ENCODE measurements at regions not wholly inside any gene's neighbourhood (a gene's known extent, or its start where the extent isn't known, plus 50 kb on each side); places are given as distances from the start of the nearest gene placed in this dataset.
"Not testable (repeated sequence)": the region's sequence is repeated elsewhere in the genome, so short reads cannot be mapped to it uniquely, and the experiment has no call there.

- DNase-seq = no peak
- intact Hi-C loops (cut with DNase I) = no loop called here
Measured at GRCh38 chr7:20466543-20467021, 135.9 kb downstream of the ITGB8 start.

GRCh38 chr7:20470082-20470481 lies 139.4 kb downstream of the ITGB8 start:
- no peak for DNase-seq
- intact Hi-C loops (cut with DNase I) = no loop called here

DNA sequence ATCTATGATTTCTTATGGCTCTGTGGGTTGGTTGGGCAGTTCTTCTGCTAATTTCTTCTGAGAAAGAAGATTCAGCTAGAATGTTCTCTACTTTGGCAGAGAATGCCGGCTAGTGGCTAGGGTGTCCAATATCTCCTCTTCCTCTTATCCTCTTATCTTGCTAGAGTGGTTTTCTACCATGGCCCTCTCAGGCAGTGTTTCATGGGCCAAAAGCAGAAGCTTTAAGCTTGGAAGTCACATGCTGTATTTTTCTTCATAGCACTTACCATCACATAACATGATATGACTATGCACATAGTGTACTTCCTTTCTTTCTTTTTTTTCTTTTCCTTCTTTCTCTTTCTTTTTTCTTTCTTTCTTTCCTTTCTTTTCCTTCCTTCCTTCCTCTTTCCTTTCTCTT lies 140.0 kb downstream of the ITGB8 start:
- intact Hi-C loops (cut with DNase I) = no loop called here
- no peak for DNase-seq

DNA sequence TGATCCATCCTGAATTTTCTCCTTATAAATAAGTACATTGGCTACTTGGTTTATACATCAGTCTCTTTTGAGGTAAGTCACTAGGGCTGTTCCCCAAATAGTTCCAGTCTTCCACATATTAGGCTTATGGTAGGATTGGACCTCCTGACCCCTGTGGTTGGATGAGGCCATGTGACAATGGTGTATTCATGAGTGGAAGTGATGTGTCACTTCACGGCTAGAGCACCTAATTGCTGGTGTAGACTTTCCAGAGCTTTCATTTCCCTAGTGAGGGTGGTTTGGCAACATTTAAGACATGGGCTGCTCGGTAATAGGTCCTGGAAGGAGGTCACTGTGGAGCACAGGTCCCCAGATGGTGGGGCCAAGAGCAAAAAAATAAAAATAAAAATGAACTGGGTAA lies 141.2 kb upstream of the ABCB5 start:
- intact Hi-C loops (cut with DNase I) = no loop called here
- no peak for DNase-seq

DNA sequence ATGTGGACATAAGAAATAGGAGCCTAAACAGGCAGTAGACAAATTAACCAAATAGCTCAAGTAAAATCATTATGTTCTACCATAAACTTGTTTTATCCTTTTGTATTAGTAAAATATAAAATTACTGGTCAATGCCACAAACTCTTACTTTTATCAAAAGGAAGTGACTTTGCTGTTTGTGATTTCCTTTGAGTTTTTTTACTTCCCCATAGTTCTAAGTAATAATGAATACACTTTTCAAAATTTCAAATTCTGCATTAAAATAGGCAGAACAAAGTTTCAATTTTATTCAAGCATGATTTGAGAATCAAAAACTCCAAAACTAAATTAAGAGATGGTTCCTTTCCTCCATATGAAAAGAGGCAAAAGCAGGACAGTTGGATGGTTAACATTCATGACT lies 139.7 kb upstream of the ABCB5 start:
- intact Hi-C loops (cut with DNase I) = no loop called here
- no peak for DNase-seq

- intact Hi-C loops (cut with DNase I) = no loop called here
- DNase-seq = no peak
Measured at GRCh38 chr7:20477067-20477466, 138.4 kb upstream of the ABCB5 start.

DNA sequence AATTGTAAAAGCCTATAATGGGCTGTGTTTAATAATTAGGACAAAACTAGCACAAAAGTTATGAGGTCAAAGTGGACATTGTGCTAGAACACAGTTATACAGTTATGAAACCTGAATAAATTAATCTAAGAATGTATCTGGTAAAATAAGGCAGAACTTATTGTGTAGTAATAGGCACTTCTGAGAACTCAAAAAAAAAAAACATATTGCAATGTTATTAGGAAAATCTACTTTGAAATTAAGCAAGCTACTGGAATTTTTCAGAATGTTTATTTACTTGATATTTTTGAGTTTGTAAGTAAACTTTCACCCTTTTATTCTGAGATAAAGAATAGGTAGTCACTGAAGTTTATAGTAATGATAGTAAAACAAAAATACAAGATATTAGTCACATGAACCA lies 135.8 kb upstream of the ABCB5 start:
- intact Hi-C loops (cut with DNase I) = no loop called here
- no peak for DNase-seq

DNA sequence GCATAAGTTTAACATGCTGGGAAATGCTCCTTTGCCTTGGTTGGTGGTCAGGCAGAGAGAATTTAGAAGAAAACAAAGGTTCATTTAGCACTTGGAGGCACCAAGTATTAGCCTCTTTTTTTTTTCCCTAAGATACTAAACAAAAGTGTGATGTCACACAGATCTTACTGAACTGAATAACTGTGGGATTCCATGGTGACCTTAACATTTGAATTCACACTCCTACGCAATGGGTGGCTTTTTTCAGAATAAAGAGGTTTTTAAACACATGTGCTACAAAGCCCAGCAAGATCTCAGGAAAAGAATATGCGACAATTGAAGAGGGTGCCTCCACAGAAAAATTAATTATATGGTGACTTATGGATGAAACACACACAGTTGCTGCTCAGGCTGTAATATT lies 133.4 kb upstream of the ABCB5 start:
- intact Hi-C loops (cut with DNase I) = no loop called here

DNA sequence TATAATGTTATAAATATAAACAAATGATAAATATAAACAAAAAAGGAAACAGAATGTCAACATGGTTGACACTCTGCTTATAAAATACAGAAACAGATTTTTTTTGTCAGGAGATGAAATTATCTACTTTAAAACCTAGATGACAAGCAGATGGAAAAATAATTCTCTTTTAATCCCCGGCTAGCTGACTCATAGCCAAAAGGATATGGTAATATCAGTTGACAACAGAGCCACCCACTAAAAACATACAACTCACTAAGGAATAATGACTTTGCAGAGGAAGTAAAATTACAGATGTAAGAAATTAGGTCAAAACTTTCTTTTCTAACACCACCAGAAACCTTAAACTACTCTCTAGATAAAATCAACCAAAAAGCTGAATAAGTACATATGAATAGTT lies 131.1 kb upstream of the ABCB5 start:
- intact Hi-C loops (cut with DNase I) = no loop called here
- DNase-seq = no peak

More for the DNA sequence above, 133.4 kb upstream of the ABCB5 start:
- no peak for DNase-seq

DNA sequence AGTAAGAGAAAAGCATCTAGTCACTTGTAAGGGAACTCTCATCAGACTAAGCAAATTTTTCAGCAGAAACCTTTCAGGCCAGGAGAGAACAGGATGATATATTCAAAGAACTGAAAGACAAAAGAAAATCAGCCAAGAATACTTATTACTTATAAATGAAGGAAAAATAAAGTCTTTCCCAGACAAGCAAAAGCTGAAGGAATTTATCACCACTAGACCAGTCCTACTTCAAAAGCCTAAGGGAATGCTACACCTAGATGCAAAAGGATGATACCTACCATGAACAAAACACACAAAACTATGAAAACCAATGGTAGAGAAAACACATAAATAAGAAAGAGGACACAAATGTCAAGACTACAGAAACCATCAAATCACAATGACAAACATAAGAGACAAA lies 126.6 kb upstream of the ABCB5 start:
- intact Hi-C loops (cut with DNase I) = no loop called here
- DNase-seq = no peak

DNA sequence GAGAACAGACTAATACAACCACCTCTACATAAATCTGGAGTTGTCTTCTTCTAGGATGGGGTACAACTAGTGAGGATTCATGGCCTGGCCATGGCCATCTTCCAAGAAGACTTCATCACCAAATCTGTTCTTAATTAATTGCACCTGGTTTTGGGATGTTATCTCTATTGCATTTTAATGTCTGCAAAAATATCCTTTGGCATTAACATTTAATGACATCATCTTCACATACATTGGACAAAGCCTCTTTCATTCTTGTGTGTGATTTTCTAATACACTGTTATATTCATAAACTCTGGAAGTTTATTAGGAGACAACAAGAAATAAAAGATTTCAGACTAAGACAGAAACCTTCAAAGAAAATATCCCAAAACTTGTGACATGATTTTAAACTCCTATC lies 124.2 kb upstream of the ABCB5 start:
- no peak for DNase-seq
- intact Hi-C loops (cut with DNase I) = no loop called here

- intact Hi-C loops (cut with DNase I) = no loop called here
Measured at GRCh38 chr7:20494566-20494965, 120.9 kb upstream of the ABCB5 start.

GRCh38 chr7:20501473-20501872 lies 114.0 kb upstream of the ABCB5 start:
- DNase-seq; intact Hi-C loops (cut with DNase I): not testable (repeated sequence)

More at GRCh38 chr7:20494566-20494965, 120.9 kb upstream of the ABCB5 start:
- no peak for DNase-seq

- intact Hi-C loops (cut with DNase I) = no loop called here
- no peak for DNase-seq
Measured at GRCh38 chr7:20503278-20503950, 112.1 kb upstream of the ABCB5 start.

DNA sequence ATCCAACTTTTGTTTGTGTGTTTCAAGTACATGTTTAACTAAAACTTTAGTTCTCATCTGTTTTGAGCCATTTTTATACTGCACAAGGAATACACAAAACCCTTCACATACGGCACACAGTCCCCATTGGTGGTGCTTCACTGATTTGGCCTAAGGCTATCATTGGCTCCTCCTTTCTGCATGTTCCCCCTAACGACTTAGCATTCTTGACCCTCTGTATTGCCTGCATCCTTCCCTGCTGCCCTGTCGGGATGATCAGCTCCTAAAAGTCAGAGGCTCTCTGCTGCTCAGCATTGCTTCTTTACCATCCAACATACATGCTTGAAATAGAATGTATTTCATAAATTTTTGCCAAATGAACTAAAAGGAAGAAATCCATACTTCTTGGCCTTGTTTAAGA lies 111.4 kb upstream of the ABCB5 start:
- no peak for DNase-seq
- intact Hi-C loops (cut with DNase I) = no loop called here

DNA sequence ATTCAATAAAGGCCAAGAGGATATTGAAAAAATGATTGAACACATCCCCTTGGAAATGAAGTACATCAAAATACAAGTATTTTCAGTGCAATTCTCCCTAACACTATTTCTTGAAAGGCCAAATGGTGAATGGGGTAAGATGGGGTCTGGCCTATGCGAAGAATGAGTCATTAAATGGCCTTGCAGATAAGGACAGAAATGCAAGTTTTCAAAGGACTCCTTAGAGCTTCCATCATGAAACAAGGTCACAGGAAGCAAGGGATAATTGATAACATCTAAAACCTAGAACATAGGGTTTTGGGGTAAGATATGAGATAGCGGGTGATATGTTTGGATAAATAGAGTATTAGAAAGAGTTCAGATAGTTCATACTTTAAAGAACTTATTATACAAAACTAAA lies 109.3 kb upstream of the ABCB5 start:
- DNase-seq = no peak
- intact Hi-C loops (cut with DNase I) = no loop called here

DNA sequence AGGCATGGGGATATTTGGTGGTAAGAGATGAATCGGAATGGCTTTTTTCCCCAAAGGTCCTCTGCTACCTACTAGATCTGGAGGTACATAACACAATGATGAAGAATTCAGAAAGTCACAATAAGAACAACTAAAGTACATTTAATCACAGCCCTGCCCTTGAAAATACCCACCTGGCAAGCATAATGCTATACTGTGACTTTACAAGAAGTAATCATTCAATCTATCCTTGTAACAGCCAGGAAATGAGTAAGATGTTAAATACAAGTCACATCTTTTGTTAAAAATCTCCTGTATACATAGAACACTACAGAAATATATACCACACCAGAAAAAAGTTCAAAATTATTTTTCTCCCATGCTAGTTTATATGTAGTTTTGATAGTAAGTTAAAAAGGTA lies 108.3 kb upstream of the ABCB5 start:
- intact Hi-C loops (cut with DNase I) = no loop called here
- DNase-seq = no peak

DNA sequence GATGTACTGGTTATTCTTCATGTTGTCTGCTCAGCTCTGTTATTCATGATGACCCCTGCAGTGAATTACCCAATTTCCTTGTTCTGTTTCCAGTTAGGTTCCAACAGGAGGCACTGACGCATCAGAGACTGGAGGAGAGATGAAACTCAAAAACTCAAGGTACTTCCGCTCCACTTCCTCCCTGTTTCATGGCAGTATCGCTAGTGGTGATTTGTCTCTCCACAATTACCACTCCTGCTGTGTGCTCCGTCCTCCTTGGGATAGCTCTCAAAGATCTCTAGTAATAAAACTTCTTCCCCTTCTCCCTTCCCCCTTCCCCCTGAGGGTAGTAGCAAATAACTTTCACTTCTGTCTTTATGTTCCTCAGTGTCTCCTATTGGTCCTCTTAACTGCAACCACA lies 107.4 kb upstream of the ABCB5 start:
- intact Hi-C loops (cut with DNase I) = no loop called here
- no peak for DNase-seq

DNA sequence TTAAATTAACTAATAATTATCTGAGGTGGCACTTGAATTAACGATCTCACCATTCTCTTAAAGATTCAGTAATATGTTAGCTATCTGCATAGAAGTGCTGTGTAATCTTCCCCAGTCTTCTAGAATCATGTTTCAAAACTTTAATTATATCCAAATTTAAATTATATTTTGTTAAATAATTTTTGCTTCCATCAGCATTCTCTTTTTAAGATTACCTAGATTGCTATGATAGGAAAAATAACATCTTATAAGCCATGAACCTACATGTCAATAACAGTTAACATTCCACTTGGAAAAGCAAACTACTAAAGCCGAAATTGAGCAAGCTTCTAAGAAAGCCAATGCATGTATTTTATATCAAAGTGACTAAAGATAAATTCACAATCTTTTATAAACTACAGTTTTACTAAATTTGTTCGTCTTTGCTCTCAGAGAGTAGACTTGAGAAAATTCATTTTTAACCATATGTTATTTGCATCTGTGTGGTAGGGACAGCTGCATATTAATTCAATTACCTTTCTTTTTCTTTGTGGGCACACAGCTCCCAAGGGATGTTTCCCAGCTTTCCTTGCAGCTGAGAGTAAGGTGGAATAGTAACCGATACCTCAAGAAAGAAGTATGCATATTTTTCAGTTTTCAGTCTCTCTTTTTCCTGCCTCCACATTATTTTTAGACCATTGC lies 105.4 kb upstream of the ABCB5 start:
- intact Hi-C loops (cut with DNase I) = no loop called here
- DNase-seq = no peak

- DNase-seq = no peak
- intact Hi-C loops (cut with DNase I) = no loop called here
Measured at GRCh38 chr7:20510573-20510900, 104.9 kb upstream of the ABCB5 start.

DNA sequence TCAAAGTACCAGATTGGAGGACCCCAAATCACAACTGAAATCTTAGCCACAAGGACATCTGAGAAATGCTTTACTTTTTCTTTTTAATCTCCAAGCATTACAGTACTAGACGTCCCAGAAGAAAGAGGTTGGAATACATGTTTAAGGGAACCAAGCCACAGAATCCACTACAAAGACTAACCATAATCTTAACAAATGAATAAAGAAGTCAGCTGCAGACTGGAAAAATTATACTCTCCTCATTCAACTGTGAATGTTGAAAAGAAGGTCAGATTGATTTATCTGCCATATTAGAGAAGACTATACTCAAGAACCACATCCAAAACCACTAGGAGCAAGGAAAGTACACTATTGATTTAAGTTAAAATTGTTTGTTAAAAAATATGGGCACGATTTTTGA lies 102.1 kb upstream of the ABCB5 start:
- no peak for DNase-seq
- intact Hi-C loops (cut with DNase I) = no loop called here

DNA sequence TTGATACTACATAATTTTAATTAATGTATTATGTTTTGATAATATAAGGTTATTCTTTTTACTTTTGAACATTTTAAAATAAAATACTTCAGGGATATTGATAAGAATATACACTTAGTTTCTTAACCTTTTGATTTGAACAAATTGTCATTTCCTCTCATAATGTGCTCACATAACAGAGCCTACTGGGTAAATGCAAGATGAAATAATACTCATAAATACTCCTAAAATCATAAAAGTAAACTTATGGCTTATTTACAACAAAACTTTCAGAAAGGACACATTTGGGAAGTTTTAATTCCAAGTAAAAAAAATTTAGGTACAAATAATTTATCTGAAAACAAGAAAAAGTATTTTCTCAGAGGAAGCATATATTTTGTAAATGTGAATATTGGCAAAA lies 101.6 kb upstream of the ABCB5 start:
- no peak for DNase-seq
- intact Hi-C loops (cut with DNase I) = no loop called here

DNA sequence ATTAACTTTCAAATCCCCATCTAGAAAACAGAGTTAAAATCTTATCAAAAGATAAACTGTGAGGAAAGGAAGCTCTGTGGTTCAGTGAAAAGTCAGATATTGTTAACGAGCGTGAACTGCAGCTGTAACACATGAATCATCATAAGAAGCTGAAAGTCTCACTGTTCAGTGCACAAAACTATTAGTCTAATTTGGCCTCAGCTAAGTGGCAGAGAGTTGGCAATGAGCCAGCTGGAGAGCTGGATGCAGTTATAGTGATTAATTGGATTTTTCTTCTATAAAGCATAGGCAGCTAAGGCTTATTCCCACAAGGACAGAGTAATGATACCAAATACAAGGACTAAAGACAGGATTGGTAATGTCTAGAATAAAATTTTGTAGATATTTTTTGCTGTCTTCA lies 101.1 kb upstream of the ABCB5 start:
- intact Hi-C loops (cut with DNase I) = no loop called here

More for the DNA sequence above, 101.1 kb upstream of the ABCB5 start:
- peak in 7 of 10 donors; percentile 24 to 70 (median 43) for DNase-seq
